ENCODE measurements at regions not wholly inside any gene's neighbourhood (a gene's known extent, or its start where the extent isn't known, plus 50 kb on each side); places are given as distances from the start of the nearest gene placed in this dataset.
A peak's percentile ranks its signal among the peaks of the same experiment; 100 is the strongest.
"Not testable (repeated sequence)": the region's sequence is repeated elsewhere in the genome, so short reads cannot be mapped to it uniquely, and the experiment has no call there.

GRCh38 chr4:133377286-133377685 lies 228.2 kb downstream of the PCDH10 start:
- no peak for DNase-seq (ENCODE audit: low spot score)
- ATAC-seq, result no peak

- DNase-seq (ENCODE audit: low spot score) (no peak), ATAC-seq (no peak)
These were observed 223.6 kb downstream of the PCDH10 start for GRCh38 chr4:133372699-133373098.

GRCh38 chr4:133355633-133356032 lies 206.5 kb downstream of the PCDH10 start:
- ATAC-seq (peak; percentile 32), DNase-seq (ENCODE audit: low spot score) (no peak)

GRCh38 chr4:133347409-133347808 lies 198.3 kb downstream of the PCDH10 start:
- ATAC-seq, result no peak
- no peak for DNase-seq (ENCODE audit: low spot score)

GRCh38 chr4:133324491-133324890 lies 175.4 kb downstream of the PCDH10 start:
- ATAC-seq (no peak), DNase-seq (ENCODE audit: low spot score) (no peak)

GRCh38 chr4:133323670-133324069 lies 174.6 kb downstream of the PCDH10 start:
- DNase-seq (ENCODE audit: low spot score), result no peak
- ATAC-seq, result no peak

GRCh38 chr4:133320576-133321170 lies 171.6 kb downstream of the PCDH10 start:
- DNase-seq (ENCODE audit: low spot score) (no peak), ATAC-seq (peak; percentile 74)

- ATAC-seq (no peak), DNase-seq (ENCODE audit: low spot score) (no peak)
These were observed 167.8 kb downstream of the PCDH10 start for GRCh38 chr4:133316909-133317308.

- ATAC-seq (no peak), DNase-seq (ENCODE audit: low spot score) (no peak)
These were observed 165.9 kb downstream of the PCDH10 start for GRCh38 chr4:133314991-133315390.

GRCh38 chr4:133287396-133287795 lies 138.3 kb downstream of the PCDH10 start:
- no peak for ATAC-seq

GRCh38 chr4:133278591-133278990 lies 129.5 kb downstream of the PCDH10 start:
- DNase-seq (ENCODE audit: low spot score) (no peak), ATAC-seq (no peak)

More at GRCh38 chr4:133287396-133287795, 138.3 kb downstream of the PCDH10 start:
- DNase-seq (ENCODE audit: low spot score), result no peak

GRCh38 chr4:133277940-133278339 lies 128.8 kb downstream of the PCDH10 start:
- not testable (repeated sequence) for ATAC-seq; DNase-seq (ENCODE audit: low spot score)

GRCh38 chr4:133275246-133275645 lies 126.2 kb downstream of the PCDH10 start:
- no peak for DNase-seq (ENCODE audit: low spot score)
- no peak for ATAC-seq

- ATAC-seq, result no peak
- DNase-seq (ENCODE audit: low spot score), result no peak
These were observed 124.3 kb downstream of the PCDH10 start for GRCh38 chr4:133273401-133273800.

- DNase-seq (ENCODE audit: low spot score) (no peak), ATAC-seq (no peak)
These were observed 121.0 kb downstream of the PCDH10 start for GRCh38 chr4:133270021-133270570.

GRCh38 chr4:133268205-133268604 lies 119.1 kb downstream of the PCDH10 start:
- no peak for ATAC-seq

GRCh38 chr4:133267506-133267905 lies 118.4 kb downstream of the PCDH10 start:
- not testable (repeated sequence) for DNase-seq (ENCODE audit: low spot score); ATAC-seq

More at GRCh38 chr4:133268205-133268604, 119.1 kb downstream of the PCDH10 start:
- no peak for DNase-seq (ENCODE audit: low spot score)

GRCh38 chr4:133266966-133267365 lies 117.9 kb downstream of the PCDH10 start:
- ATAC-seq; DNase-seq (ENCODE audit: low spot score): not testable (repeated sequence)

- not testable (repeated sequence) for ATAC-seq; DNase-seq (ENCODE audit: low spot score)
These were observed 115.2 kb downstream of the PCDH10 start for GRCh38 chr4:133264251-133264650.

GRCh38 chr4:133263104-133263503 lies 114.0 kb downstream of the PCDH10 start:
- ATAC-seq (no peak), DNase-seq (ENCODE audit: low spot score) (no peak)

GRCh38 chr4:133247861-133248260 lies 98.8 kb downstream of the PCDH10 start:
- no peak for ATAC-seq
- no peak for DNase-seq (ENCODE audit: low spot score)

- no peak for ATAC-seq
- DNase-seq (ENCODE audit: low spot score), result no peak
These were observed 96.1 kb downstream of the PCDH10 start for GRCh38 chr4:133245226-133245625.

Measured in left lobe of liver (tissue), 2 donors.